ENCODE measurements at regions not wholly inside any gene's neighbourhood (a gene's known extent, or its start where the extent isn't known, plus 50 kb on each side); places are given as distances from the start of the nearest gene placed in this dataset.

DNA sequence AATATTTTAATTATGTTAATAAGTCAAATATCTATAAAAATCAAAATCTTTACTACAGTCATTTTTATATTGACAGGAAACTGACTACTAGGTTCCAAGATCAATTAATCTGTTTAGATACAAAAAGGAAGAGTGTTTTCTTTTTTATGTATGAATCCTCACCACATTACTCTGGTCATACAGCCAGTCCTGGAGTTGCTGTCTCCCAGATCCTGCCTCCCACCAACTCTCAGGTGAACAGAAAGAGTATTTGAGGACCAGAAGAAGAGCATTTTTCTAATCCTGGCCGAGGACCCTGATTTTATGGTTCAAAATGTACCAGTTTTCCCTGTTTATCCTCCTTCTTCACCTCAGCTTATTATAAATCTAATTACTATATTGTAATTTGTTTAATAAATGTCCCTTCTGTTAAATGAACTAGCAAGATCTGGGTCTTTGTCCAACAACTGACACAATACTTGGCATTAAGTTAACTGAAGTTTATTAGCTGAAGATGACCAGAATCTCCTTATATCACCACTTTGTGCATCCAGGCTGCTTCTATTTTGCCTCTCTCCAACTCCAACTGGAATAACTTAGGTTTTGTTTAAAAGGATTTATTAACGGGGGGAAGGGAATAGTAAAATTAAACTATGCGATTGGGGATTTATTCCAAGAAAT is 224.4 kb upstream of the PCDH7 start:
- H3K4me3 Mint-ChIP-seq, result no peak overlapping the region
- H3K9me3 Mint-ChIP-seq, result peaks cover 5% of the 10 kb centered on the region
- DNase-seq (ENCODE audit: extremely low spot score, unreplicated experiment), result no peak
- H3K27me3 Mint-ChIP-seq, result no peaks in the 10 kb centered on the region
- H3K27ac Mint-ChIP-seq, result no peak overlapping the region
- TF ChIP-seq, protein P1, sequence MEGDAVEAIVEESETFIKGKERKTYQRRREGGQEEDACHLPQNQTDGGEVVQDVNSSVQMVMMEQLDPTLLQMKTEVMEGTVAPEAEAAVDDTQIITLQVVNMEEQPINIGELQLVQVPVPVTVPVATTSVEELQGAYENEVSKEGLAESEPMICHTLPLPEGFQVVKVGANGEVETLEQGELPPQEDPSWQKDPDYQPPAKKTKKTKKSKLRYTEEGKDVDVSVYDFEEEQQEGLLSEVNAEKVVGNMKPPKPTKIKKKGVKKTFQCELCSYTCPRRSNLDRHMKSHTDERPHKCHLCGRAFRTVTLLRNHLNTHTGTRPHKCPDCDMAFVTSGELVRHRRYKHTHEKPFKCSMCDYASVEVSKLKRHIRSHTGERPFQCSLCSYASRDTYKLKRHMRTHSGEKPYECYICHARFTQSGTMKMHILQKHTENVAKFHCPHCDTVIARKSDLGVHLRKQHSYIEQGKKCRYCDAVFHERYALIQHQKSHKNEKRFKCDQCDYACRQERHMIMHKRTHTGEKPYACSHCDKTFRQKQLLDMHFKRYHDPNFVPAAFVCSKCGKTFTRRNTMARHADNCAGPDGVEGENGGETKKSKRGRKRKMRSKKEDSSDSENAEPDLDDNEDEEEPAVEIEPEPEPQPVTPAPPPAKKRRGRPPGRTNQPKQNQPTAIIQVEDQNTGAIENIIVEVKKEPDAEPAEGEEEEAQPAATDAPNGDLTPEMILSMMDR (conservative IDR thresholded peaks at IDR 0.05), result no peak
- no peaks in the 10 kb centered on the region for H3K4me1 Mint-ChIP-seq (ENCODE audit: unreplicated experiment)
- no peaks in the 10 kb centered on the region for H3K36me3 Mint-ChIP-seq

DNA sequence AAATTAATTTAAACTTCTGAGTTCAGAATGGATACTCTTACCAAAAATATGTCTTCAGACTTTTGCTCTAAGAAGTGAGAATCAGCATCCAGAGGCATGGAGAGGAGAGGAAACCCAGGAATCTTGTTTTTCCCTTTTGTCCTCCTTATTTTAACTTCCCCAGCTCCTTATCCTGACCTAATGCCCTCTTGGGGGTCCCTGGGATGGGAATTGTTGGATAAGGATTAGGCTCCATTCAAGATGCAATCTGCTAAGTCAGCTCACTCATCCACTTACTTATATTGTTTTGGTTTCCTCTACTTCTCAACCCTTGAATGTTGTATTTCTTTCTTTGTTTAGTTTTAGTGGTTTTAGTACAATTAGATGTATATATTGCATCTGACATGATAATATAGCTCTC is 208.4 kb upstream of the PCDH7 start:
- Mint-ChIP-seq H3K36me3 (no peaks in the 10 kb centered on the region), H3K27ac (no peak overlapping the region), H3K9me3 (no peaks in the 10 kb centered on the region), H3K4me1 (ENCODE audit: unreplicated experiment) (no peaks in the 10 kb centered on the region), H3K4me3 (no peak overlapping the region), H3K27me3 (no peaks in the 10 kb centered on the region)
- DNase-seq (ENCODE audit: extremely low spot score, unreplicated experiment), result no peak
- TF ChIP-seq, protein P1 (conservative IDR thresholded peaks at IDR 0.05), result no peak

DNA sequence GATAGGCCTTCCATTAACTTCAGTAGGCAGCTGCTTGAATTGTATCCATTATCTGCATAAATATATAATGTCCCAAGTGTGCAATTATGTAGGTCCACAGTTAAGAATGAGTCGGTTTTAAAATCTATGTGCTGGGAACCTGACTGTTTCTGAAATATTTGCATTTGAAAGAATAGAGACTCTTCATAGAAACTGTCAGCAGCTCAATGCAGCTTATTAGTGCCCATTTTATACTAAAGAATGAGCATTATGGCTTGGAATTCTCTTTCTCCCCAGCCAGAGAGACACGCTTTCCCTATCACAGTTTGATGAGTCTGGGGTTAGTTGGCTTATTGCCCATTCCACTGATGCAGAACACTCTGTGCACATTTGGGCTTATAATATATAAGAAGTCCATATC is 202.0 kb upstream of the PCDH7 start:
- H3K4me1 Mint-ChIP-seq (ENCODE audit: unreplicated experiment), result no peaks in the 10 kb centered on the region
- TF ChIP-seq, protein P1 (conservative IDR thresholded peaks at IDR 0.05), result no peak
- H3K9me3 Mint-ChIP-seq, result no peaks in the 10 kb centered on the region
- H3K36me3 Mint-ChIP-seq, result no peaks in the 10 kb centered on the region
- H3K4me3 Mint-ChIP-seq, result no peak overlapping the region
- H3K27ac Mint-ChIP-seq, result no peak overlapping the region
- no peak for DNase-seq (ENCODE audit: extremely low spot score, unreplicated experiment)
- H3K27me3 Mint-ChIP-seq, result no peaks in the 10 kb centered on the region

DNA sequence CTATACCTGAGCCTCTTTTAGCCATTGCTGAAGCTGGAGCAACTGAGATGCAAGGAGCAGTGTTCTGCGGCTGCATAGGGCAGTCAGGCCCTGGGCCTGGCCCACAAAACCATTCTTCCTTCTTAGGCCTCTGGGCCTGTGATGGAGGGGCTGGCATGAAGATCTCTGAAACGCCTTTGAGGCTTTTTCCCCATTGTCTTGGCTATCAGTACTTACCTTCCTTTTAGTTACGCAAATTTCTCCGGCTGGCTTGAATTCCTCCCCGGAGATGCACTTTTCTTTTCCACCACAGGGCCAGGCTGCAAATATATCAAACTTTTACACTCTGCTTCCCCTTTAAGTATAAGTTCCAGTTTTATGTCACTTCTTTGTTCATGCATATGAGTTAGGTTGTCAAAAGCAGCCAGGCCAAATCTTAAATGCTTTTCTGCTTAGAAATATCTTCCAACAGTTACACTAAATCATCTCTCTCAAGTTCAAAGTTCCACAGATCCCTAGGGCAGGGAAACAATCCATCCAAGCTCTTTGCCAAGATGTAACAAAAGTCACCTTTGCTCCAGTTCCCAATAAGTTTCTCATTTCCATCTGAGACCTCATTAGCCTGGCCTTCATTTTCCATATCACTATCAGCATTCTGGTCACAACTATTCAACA is 194.4 kb upstream of the PCDH7 start:
- no peaks in the 10 kb centered on the region for H3K27me3 Mint-ChIP-seq
- DNase-seq (ENCODE audit: extremely low spot score, unreplicated experiment), result no peak
- H3K9me3 Mint-ChIP-seq, result no peaks in the 10 kb centered on the region
- TF ChIP-seq, protein P1 (conservative IDR thresholded peaks at IDR 0.05), result peak; percentile 22
- H3K4me1 Mint-ChIP-seq (ENCODE audit: unreplicated experiment), result no peaks in the 10 kb centered on the region
- no peak overlapping the region for H3K4me3 Mint-ChIP-seq
- no peaks in the 10 kb centered on the region for H3K36me3 Mint-ChIP-seq
- H3K27ac Mint-ChIP-seq, result no peak overlapping the region

DNA sequence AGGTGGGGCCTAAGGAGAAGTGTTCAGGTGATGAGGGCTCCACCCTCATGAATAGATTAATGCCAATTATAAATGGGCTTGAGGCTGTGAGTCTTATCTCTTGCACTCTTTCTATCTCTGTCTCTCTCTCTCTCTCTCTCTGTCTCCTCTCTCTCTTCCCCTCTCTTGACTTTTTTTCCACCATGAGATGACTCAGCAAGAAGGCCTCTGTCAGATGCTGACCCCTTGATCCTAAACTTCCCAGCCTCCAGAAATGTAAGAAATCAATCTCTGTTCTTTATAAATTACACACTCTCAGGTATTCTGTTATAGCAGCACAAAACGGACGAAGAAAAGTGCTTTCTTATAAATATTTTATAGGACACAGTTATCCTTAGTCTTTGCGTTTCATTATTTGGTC is 184.9 kb upstream of the PCDH7 start:
- Mint-ChIP-seq H3K4me1 (ENCODE audit: unreplicated experiment) (peaks cover 4% of the 10 kb centered on the region), H3K27me3 (no peaks in the 10 kb centered on the region), H3K9me3 (no peaks in the 10 kb centered on the region), H3K4me3 (no peak overlapping the region), H3K36me3 (no peaks in the 10 kb centered on the region), H3K27ac (no peak overlapping the region)
- DNase-seq (ENCODE audit: extremely low spot score, unreplicated experiment), result no peak
- TF ChIP-seq, protein P1 (conservative IDR thresholded peaks at IDR 0.05), result no peak

Data from type B pancreatic cell (in vitro differentiated cells).